Upper lobe of left lung (tissue), 6 donors: ENCODE measurements at regions not wholly inside any gene's neighbourhood (a gene's known extent, or its start where the extent isn't known, plus 50 kb on each side); places are given as distances from the start of the nearest gene placed in this dataset.
A peak's percentile ranks its signal among the peaks of the same experiment; 100 is the strongest.

Experiments
- ATAC-seq, 2 donors: fragments of 200-7000 bp; cut with Tn5 transposase; one replicate each; pipeline ENCODE4 v1.9.1; 2022; ENCODE audit warnings: mild to moderate bottlenecking in 2 of 2, moderate library complexity in 2 of 2; ENCODE audit not compliant: low FRiP score in 2 of 2
- DNase-seq, 2 donors: peaks; one replicate each; pipeline ENCODE4 v3.0.0-alpha.2; 2019 to 2020
- H3K27ac ChIP-seq, 4 donors: fragments of 200-600 bp; sonication (generic); one replicate each; pipeline ENCODE4 v1.5.1; 2016 to 2019
- H3K27me3 ChIP-seq, 4 donors: fragments of 200-600 bp; sonication (generic); one replicate each; pipeline ENCODE4 v1.5.1; 2017 to 2019
- H3K36me3 ChIP-seq, 4 donors: fragments of 200-600 bp; sonication (generic); one replicate each; pipeline ENCODE4 v1.5.1; 2016 to 2019
- H3K4me1 ChIP-seq, 4 donors: fragments of 200-600 bp; sonication (generic); one replicate each; pipeline ENCODE4 v1.5.1; 2018 to 2019
- H3K4me3 ChIP-seq, 4 donors: fragments of 200-600 bp; sonication (generic); one replicate each; pipeline ENCODE4 v1.5.1; 2017 to 2019; ENCODE audit warnings: mild to moderate bottlenecking in 2 of 4, moderate library complexity in 1 of 4
- H3K9me3 ChIP-seq, 4 donors: fragments of 200-600 bp; sonication (generic); one replicate each; pipeline ENCODE4 v1.5.1; 2018 to 2019
- EP300 ChIP-seq, 4 donors: sonication (generic); formaldehyde crosslinking; IDR thresholded peaks; one replicate each; pipeline ENCODE4 v1.5.1; 2017; ENCODE audit warnings: antibody characterized with exemption in 4 of 4, control low read depth in 2 of 4
- POLR2A ChIP-seq, 4 donors: fragments of 450-650 bp; IDR thresholded peaks; one replicate each; pipeline ENCODE4 v1.5.1; 2016 to 2017; ENCODE audit warnings: antibody characterized with exemption in 4 of 4, mild to moderate bottlenecking in 2 of 4
- POLR2AphosphoS5 ChIP-seq, 2 donors: sonication (generic); formaldehyde crosslinking; IDR thresholded peaks; one replicate each; pipeline ENCODE4 v1.5.1; 2017; ENCODE audit warnings: antibody characterized with exemption in 2 of 2
- WGBS, 2 donors: methylation state at CpG; one replicate each; pipeline ENCODE4 v1.1.5; 2017 to 2018; 5-methylcytosine and 5-hydroxymethylcytosine counted together
- TF ChIP-seq, protein P1 (sequence below), 6 experiments: fragments of 450-650 bp in 4 of 6; fragments of 200-600 bp in 2 of 6; sonication (generic) in 2 of 6; IDR thresholded peaks; one replicate each; pipeline ENCODE4 v1.5.1; 2016 to 2019; ENCODE audit warnings: antibody characterized with exemption in 6 of 6
- donor health status: DM: no; HTN: no; CAD: no; lungs with moderate emphysema.
- donor health status: DM: no; HTN: yes; CAD: no; lungs with severe emphysema.

DNA sequence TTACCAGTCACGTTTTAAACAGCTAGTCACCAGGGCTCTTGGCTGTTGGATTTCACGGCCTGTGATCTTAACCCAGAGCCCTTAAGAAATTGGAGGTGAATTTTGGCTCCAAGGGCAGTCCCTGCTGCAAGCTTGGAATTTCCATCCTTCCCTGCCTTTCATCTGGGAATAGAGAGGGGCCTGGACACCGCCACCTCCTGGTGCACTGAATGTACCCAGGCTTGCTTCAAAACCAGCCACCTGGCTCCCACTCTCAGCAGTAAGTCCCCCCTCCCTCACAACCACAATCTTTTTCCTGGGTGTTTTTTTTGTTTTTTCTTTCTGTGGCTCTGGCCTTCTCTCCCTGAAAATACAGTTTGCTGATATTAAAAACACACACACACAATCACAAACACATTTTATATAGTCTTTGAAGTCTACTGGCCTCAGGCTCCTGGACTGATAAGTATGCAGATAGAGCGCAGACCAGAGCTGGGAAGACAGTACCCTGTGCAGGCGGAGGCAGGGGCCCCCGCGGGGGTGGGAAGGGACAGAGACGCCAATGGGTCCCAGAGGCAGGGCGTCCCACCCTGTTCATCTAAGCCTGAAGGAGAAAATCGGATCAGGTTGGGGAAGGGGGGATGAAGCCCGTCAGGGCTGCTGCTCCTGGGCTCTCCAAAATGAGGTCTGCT is 65.8 kb upstream of the IGSF21 start:
- H3K4me3 ChIP-seq: no peak overlapping the region
- no peaks in the 10 kb centered on the region for H3K27me3 ChIP-seq
- no peaks in the 10 kb centered on the region for H3K9me3 ChIP-seq
- H3K4me1 ChIP-seq: no peaks in the 10 kb centered on the region
- DNase-seq (no peak), ATAC-seq (no peak)
- TF ChIP-seq EP300 (IDR thresholded peaks at IDR 0.05): no peak
- TF ChIP-seq POLR2A (IDR thresholded peaks at IDR 0.05): no peak
- TF ChIP-seq, protein P1, sequence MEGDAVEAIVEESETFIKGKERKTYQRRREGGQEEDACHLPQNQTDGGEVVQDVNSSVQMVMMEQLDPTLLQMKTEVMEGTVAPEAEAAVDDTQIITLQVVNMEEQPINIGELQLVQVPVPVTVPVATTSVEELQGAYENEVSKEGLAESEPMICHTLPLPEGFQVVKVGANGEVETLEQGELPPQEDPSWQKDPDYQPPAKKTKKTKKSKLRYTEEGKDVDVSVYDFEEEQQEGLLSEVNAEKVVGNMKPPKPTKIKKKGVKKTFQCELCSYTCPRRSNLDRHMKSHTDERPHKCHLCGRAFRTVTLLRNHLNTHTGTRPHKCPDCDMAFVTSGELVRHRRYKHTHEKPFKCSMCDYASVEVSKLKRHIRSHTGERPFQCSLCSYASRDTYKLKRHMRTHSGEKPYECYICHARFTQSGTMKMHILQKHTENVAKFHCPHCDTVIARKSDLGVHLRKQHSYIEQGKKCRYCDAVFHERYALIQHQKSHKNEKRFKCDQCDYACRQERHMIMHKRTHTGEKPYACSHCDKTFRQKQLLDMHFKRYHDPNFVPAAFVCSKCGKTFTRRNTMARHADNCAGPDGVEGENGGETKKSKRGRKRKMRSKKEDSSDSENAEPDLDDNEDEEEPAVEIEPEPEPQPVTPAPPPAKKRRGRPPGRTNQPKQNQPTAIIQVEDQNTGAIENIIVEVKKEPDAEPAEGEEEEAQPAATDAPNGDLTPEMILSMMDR (IDR thresholded peaks at IDR 0.05): no peak
- TF ChIP-seq POLR2AphosphoS5 (IDR thresholded peaks at IDR 0.05): no peak
- H3K36me3 ChIP-seq: no peaks in the 10 kb centered on the region
- no peak overlapping the region for H3K27ac ChIP-seq
- WGBS, 2 donors: 58 to 68% methylated on average over 9 to 11 of the region's 11 CpGs

DNA sequence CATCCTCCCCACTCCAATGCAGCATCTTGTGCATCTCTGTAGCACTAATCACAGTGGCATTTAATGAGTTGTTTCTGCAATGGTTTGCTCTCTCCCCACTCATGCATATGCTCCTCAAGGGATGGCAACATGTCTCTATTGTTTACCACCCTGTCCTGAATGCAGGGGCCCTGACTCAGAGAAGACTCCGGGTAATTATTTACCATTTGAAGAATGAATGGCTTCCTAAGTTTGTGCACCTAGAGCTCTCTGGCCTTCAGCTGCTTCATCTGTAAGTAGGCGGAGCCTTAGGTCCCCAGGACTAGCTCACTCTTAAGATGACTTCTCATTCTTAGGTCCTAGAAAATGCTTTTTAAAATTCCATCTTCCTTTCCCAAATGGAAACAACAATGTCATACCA is 63.7 kb upstream of the IGSF21 start:
- H3K4me1 ChIP-seq: no peaks in the 10 kb centered on the region
- ATAC-seq (no peak), DNase-seq (no peak)
- no peak overlapping the region for H3K4me3 ChIP-seq
- TF ChIP-seq, protein P1 (IDR thresholded peaks at IDR 0.05): no peak
- TF ChIP-seq POLR2AphosphoS5 (IDR thresholded peaks at IDR 0.05) (no peak), POLR2A (IDR thresholded peaks at IDR 0.05) (no peak), EP300 (IDR thresholded peaks at IDR 0.05) (no peak)
- H3K27me3 ChIP-seq: no peaks in the 10 kb centered on the region
- whole genome bisulfite sequencing, 2 donors: 63 to 65% methylated on average over 2 of the region's 2 CpGs
- H3K27ac ChIP-seq: no peak overlapping the region
- H3K36me3 ChIP-seq: no peaks in the 10 kb centered on the region
- H3K9me3 ChIP-seq: no peaks in the 10 kb centered on the region

DNA sequence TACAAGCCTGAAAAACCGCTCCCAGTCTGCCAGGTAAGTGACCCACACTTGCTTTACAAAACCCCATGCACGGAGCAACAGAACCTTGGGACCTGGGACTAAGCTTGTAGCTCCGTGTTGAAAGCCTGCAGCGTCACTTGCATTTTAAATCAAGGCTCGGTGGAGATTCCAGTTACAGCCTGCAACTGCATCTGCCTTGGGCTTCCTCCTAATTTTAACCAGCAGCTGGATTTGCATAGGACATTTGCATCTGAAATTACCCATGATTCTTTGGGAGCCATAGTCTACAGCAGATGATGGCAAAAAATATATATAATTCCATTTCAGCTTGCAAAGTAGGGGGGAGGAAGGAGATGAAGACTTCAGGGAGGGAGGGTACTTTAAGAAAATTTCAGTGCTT is 62.4 kb upstream of the IGSF21 start:
- TF ChIP-seq POLR2A (IDR thresholded peaks at IDR 0.05) (no peak), EP300 (IDR thresholded peaks at IDR 0.05) (no peak), POLR2AphosphoS5 (IDR thresholded peaks at IDR 0.05) (no peak)
- TF ChIP-seq, protein P1 (IDR thresholded peaks at IDR 0.05): no peak
- Histone ChIP-seq H3K9me3 (no peaks in the 10 kb centered on the region), H3K4me1 (no peaks in the 10 kb centered on the region), H3K27me3 (no peaks in the 10 kb centered on the region), H3K4me3 (no peak overlapping the region), H3K36me3 (no peaks in the 10 kb centered on the region), H3K27ac (no peak overlapping the region)
- WGBS, 2 donors: 50 to 54% methylated on average over 2 to 5 of the region's 5 CpGs
- ATAC-seq (no peak), DNase-seq (no peak)

- no peaks in the 10 kb centered on the region for H3K36me3 ChIP-seq
- 70% methylated on average over 2 to 8 of the region's 8 CpGs for WGBS, 2 donors
- TF ChIP-seq POLR2AphosphoS5 (IDR thresholded peaks at IDR 0.05) (no peak), POLR2A (IDR thresholded peaks at IDR 0.05) (no peak), EP300 (IDR thresholded peaks at IDR 0.05) (no peak)
- TF ChIP-seq, protein P1 (IDR thresholded peaks at IDR 0.05): no peak
- no peak overlapping the region for H3K27ac ChIP-seq
- no peak for ATAC-seq
- no peaks in the 10 kb centered on the region for H3K9me3 ChIP-seq
- H3K27me3 ChIP-seq: no peaks in the 10 kb centered on the region
- no peak overlapping the region for H3K4me3 ChIP-seq
- DNase-seq: peak in 1 of 2 donors; percentile 50
- H3K4me1 ChIP-seq: no peaks in the 10 kb centered on the region
Observed at GRCh38 chr1:18045621-18046020, 62.0 kb upstream of the IGSF21 start.

DNA sequence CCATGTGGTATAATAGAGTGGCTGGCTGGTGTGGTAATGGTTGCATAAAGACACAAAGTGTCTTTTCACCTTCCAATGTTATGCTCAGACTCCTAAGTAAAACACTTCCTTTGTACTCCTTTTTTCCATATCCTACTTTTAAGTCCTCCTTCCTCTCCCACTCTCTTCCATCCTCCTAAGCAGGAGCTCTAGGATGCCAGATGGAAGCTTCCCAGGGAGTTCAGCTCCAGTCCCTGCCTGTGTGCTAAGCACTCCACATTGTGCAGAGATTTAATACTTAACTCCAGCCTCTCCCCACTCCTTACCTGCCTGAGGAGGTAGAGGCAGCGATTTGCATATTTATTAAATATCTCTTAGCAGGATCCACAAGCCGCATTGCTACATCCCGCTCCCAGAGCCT is 60.5 kb upstream of the IGSF21 start:
- no peak overlapping the region for H3K27ac ChIP-seq
- no peaks in the 10 kb centered on the region for H3K36me3 ChIP-seq
- TF ChIP-seq POLR2A (IDR thresholded peaks at IDR 0.05): no peak
- no peak for TF ChIP-seq POLR2AphosphoS5 (IDR thresholded peaks at IDR 0.05)
- no peak for TF ChIP-seq EP300 (IDR thresholded peaks at IDR 0.05)
- TF ChIP-seq, protein P1 (IDR thresholded peaks at IDR 0.05): no peak
- no peaks in the 10 kb centered on the region for H3K9me3 ChIP-seq
- no peaks in the 10 kb centered on the region for H3K27me3 ChIP-seq
- ATAC-seq (no peak), DNase-seq (no peak)
- H3K4me3 ChIP-seq: no peak overlapping the region
- WGBS, 2 donors: 83 to 88% methylated on average over 3 of the region's 3 CpGs
- no peaks in the 10 kb centered on the region for H3K4me1 ChIP-seq
